Activated B cell treated with CpG ODN at 0.5 μM for 24 hours (primary cell): ENCODE measurements at regions not wholly inside any gene's neighbourhood (a gene's known extent, or its start where the extent isn't known, plus 50 kb on each side); places are given as distances from the start of the nearest gene placed in this dataset.

Experiments used
- ATAC-seq: fragments of 200-7000 bp; cut with Tn5 transposase; one replicate; pipeline ENCODE4 v1.10.0; 2021; ENCODE audit warnings: low read depth, mild to moderate bottlenecking, moderate library complexity
- CTCF ChIA-PET: fragments of 350-600 bp; sonication (Branson Sonifier 250); formaldehyde crosslinking; loops from one replicate; lab custom pipeline; 2021; ENCODE audit warnings: antibody characterized with exemption; lab: Charles Lee
- POLR2A ChIA-PET: fragments of 350-600 bp; sonication (Branson Sonifier 250); formaldehyde crosslinking; loops from one replicate; lab custom pipeline; 2021; ENCODE audit warnings: antibody characterized with exemption; lab: Charles Lee
- DNase-seq: peaks from one replicate; pipeline ENCODE4 v3.0.0; 2022
- H3K27ac Mint-ChIP-seq: one replicate; pipeline ENCODE4 v1.8.0; 2020; ENCODE audit warnings: mixed read lengths
- H3K27me3 Mint-ChIP-seq: one replicate; pipeline ENCODE4 v1.8.0; 2021; ENCODE audit warnings: mixed read lengths
- H3K36me3 Mint-ChIP-seq: one replicate; pipeline ENCODE4 v1.8.0; 2021; ENCODE audit warnings: low read depth, mixed read lengths
- H3K4me1 Mint-ChIP-seq: one replicate; pipeline ENCODE4 v1.8.0; 2021; ENCODE audit warnings: mixed read lengths
- H3K4me3 Mint-ChIP-seq: one replicate; pipeline ENCODE4 v1.8.0; 2020; ENCODE audit warnings: mild to moderate bottlenecking, mixed read lengths
- H3K9me3 Mint-ChIP-seq: one replicate; pipeline ENCODE4 v1.8.0; 2020; ENCODE audit warnings: mixed read lengths
- intact Hi-C: fragments of 100-400 bp; cut with micrococcal nuclease; formaldehyde crosslinking; loops from one replicate; pipeline ENCODE4 v1.15.1; 2024
- TF ChIP-seq, protein P1 (sequence below): fragments of 200-600 bp; IDR thresholded peaks from one replicate; pipeline ENCODE4 v1.8.0; 2022; ENCODE audit warnings: antibody characterized with exemption, mild to moderate bottlenecking

DNA sequence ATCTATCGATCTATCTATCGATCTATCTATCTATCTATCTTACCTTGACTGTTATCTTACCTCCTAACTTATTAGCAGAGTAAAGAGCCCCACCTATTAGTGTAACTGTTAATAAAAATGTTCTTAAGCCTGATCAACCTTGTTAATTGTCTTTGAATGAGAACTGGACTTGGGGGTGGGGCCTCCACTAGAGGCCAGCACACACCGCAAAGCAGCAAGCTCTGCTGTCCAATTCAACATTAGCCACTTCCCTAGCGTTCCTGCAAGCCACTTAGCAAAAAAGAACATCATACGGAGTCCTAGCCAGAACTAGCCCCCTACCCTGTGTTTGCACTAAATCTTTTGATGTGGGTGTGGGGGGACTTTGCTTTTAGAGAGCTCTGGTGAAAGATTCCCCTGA is 515.8 kb downstream of the KDM4C start:
- ATAC-seq: no peak

DNA sequence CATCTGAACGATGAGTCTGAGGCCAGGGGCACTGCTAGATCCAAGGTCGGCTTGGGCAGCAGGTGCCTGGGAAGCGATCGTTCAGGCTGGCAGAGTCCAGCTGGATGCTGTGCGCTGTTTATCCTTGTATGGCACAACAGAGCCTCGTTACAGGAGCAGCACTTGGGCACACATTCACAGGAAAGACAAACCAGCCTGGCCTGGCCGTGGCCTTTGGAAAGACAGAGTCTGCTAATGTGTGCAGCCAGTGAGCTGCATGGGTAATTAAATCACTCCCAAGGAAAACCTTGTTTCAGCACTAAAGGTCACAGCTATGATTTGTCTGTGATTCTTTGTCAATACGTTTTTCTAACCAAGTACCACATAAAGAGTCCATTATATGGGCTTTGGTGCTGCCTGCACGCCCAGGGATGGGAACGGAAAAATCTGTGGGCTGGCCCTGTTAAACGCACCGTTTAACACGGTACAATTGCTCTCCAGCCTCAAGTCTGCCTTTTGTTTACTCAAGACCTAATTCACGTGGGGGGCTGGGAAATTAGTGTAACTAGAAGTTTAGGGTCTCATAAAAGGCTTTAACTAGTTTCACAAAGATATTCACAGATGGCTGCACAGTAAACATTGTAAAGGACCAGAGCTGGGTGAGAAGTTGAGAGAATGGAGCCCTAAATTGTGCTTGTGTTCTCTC is 509.3 kb downstream of the KDM4C start:
- POLR2A ChIA-PET: no interaction called here
- H3K27me3 Mint-ChIP-seq: peaks cover 14% of the 10 kb centered on the region

More for the DNA sequence above, 515.8 kb downstream of the KDM4C start:
- TF ChIP-seq, protein P1, sequence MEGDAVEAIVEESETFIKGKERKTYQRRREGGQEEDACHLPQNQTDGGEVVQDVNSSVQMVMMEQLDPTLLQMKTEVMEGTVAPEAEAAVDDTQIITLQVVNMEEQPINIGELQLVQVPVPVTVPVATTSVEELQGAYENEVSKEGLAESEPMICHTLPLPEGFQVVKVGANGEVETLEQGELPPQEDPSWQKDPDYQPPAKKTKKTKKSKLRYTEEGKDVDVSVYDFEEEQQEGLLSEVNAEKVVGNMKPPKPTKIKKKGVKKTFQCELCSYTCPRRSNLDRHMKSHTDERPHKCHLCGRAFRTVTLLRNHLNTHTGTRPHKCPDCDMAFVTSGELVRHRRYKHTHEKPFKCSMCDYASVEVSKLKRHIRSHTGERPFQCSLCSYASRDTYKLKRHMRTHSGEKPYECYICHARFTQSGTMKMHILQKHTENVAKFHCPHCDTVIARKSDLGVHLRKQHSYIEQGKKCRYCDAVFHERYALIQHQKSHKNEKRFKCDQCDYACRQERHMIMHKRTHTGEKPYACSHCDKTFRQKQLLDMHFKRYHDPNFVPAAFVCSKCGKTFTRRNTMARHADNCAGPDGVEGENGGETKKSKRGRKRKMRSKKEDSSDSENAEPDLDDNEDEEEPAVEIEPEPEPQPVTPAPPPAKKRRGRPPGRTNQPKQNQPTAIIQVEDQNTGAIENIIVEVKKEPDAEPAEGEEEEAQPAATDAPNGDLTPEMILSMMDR: no peak
- Mint-ChIP-seq H3K9me3 (no peaks in the 10 kb centered on the region), H3K4me1 (no peaks in the 10 kb centered on the region), H3K27ac (no peak overlapping the region), H3K36me3 (no peaks in the 10 kb centered on the region), H3K27me3 (peaks cover 7% of the 10 kb centered on the region), H3K4me3 (no peak overlapping the region)
- no peak for DNase-seq
- POLR2A ChIA-PET: no interaction called here
- CTCF ChIA-PET: interaction anchor here (1.5 kb wide), 1 partner anchor 39 kb away, joined by 6 read pairs; no protein-coding TSS in a partner anchor
- intact Hi-C loops: no loop called here

DNA sequence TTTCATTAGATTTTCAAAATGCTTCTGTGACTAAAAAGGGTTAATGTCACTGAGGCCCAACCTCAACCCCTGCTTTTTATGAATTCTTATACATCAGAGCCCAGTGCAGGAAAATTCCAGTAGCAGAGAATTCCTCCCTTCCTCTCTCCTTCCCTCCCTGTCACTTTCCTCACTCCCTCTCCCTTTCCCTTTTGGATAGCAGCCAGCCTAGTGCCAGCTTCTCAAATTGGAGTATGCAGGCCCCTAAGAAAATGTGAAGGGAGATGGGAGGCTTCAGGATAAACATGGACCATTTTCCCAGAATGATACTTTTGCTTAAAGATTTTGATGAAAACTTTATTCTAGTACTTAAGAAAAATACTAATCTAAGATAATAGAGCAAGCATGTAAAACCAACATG is 507.4 kb downstream of the KDM4C start:
- CTCF ChIA-PET: no interaction called here
- ATAC-seq (no peak), DNase-seq (no peak)
- POLR2A ChIA-PET: no interaction called here
- Mint-ChIP-seq H3K4me3 (no peak overlapping the region), H3K27ac (no peak overlapping the region), H3K9me3 (no peaks in the 10 kb centered on the region), H3K36me3 (no peaks in the 10 kb centered on the region), H3K27me3 (peaks cover 14% of the 10 kb centered on the region), H3K4me1 (no peaks in the 10 kb centered on the region)
- intact Hi-C loops: loop anchor here (10.0 kb wide), 1 partner anchor 60 kb away; no protein-coding TSS in a partner anchor
- TF ChIP-seq, protein P1: no peak

More for the DNA sequence above, 509.3 kb downstream of the KDM4C start:
- no peak for ATAC-seq
- Mint-ChIP-seq H3K4me3 (no peak overlapping the region), H3K9me3 (no peaks in the 10 kb centered on the region), H3K4me1 (no peaks in the 10 kb centered on the region), H3K27ac (no peak overlapping the region), H3K36me3 (no peaks in the 10 kb centered on the region)
- CTCF ChIA-PET: no interaction called here
- no peak for DNase-seq
- intact Hi-C loops: loop anchor here (10.0 kb wide), 1 partner anchor 62 kb away; no protein-coding TSS in a partner anchor
- TF ChIP-seq, protein P1: no peak

DNA sequence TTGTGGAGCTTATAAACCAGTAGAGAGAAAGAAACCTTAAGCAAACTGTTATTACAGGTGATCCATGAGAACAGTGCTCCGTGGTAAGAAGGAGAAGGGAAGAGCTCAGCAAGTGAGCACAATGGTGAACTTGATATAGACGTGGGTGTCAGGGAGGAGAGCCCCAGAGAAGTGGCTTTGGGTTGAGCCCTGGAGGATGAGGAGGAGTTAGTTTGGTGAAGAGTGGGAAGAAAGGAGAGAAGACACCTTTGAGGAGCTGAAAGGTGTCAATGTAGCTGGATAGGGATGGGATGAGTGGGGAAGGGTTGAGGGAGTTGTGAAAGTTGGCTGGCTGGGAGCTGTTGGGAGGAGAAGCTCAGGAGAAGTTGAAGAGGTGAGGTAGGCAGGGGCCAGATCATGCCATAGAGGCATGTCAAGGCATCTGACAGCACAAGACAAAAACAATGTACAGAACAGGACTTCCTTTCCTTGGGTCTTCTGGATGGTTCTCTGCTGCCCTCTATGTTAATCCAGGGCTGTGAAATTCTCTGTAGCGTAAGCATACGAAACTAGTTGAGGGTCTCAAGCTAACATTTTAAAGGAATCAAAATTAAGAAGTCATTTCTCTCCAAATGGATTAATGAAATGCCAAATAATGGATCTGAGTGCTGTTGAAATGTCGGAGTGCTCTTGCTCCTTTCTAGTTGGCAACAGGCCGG is 501.9 kb downstream of the KDM4C start:
- H3K4me3 Mint-ChIP-seq: no peak overlapping the region
- POLR2A ChIA-PET: no interaction called here
- CTCF ChIA-PET: interaction anchor here (0.9 kb wide), 1 partner anchor 8 kb away, joined by 3 read pairs; no protein-coding TSS in a partner anchor
- H3K27ac Mint-ChIP-seq: no peak overlapping the region
- intact Hi-C loops: loop anchor here (10.0 kb wide), 1 partner anchor 55 kb away; no protein-coding TSS in a partner anchor
- H3K4me1 Mint-ChIP-seq: no peaks in the 10 kb centered on the region
- no peak for ATAC-seq
- no peaks in the 10 kb centered on the region for H3K9me3 Mint-ChIP-seq
- H3K36me3 Mint-ChIP-seq: no peaks in the 10 kb centered on the region
- DNase-seq: no peak
- TF ChIP-seq, protein P1: no peak
- peaks cover 12% of the 10 kb centered on the region for H3K27me3 Mint-ChIP-seq

DNA sequence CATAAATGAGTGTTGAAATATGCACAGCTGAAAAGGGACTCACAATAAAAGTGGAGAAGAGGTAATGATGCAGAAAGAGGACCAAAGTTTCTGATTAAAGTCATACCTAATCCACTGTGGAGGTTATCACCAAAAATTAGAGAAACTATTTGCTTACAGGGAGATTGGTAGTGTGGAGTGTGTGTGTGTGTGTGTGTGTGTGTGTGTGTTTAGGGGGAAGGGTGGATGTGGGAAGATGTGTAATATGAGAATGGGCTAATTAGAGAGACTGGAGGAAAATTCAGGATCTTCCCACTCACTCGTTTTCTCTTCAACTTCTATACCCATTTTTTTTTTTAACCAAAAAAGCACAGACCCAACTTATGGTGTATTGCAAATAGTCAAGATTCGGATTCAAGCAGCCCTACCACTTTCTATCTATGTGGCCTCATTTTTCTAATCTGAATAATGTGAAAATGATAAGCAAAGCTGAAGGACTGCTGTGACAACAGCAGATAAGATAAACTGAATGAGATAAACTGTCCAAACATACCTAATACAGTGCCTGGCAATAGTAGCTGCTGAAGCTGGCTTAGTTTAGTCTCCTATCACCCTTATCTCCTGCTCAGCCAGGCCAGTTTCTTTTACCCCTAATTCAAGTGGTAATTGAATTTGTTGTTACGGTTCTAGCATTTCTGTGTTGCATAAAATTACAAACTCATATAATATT is 501.1 kb downstream of the KDM4C start:
- DNase-seq (no peak), ATAC-seq (no peak)
- TF ChIP-seq, protein P1: no peak
- H3K9me3 Mint-ChIP-seq: no peaks in the 10 kb centered on the region
- no peak overlapping the region for H3K4me3 Mint-ChIP-seq
- POLR2A ChIA-PET: no interaction called here
- no peaks in the 10 kb centered on the region for H3K4me1 Mint-ChIP-seq
- H3K27me3 Mint-ChIP-seq: peaks cover 12% of the 10 kb centered on the region
- intact Hi-C loops: no loop called here
- no peak overlapping the region for H3K27ac Mint-ChIP-seq
- CTCF ChIA-PET: interaction anchor here (0.9 kb wide), 1 partner anchor 9 kb away, joined by 3 read pairs; no protein-coding TSS in a partner anchor
- H3K36me3 Mint-ChIP-seq: no peaks in the 10 kb centered on the region
